ENCODE measurements at regions not wholly inside any gene's neighbourhood (a gene's known extent, or its start where the extent isn't known, plus 50 kb on each side); places are given as distances from the start of the nearest gene placed in this dataset.

- TF ChIP-seq POLR2AphosphoS5 (IDR thresholded peaks at IDR 0.05; ENCODE audit: low read depth, low read length) (no peak), SIN3A (IDR thresholded peaks at IDR 0.05; ENCODE audit: borderline replicate concordance, insufficient read depth, low read length) (no peak), FOXP2 (optimal IDR thresholded peaks at IDR 0.05; ENCODE audit: borderline replicate concordance, extremely low read depth, extremely low read length, insufficient read depth) (no peak), TAF1 (IDR thresholded peaks at IDR 0.05; ENCODE audit: borderline replicate concordance, insufficient read depth, low read length) (no peak)
Measured at GRCh38 chr5:56759521-56760216, 55.7 kb upstream of the MAP3K1 start.

- TF ChIP-seq SIN3A (IDR thresholded peaks at IDR 0.05; ENCODE audit: borderline replicate concordance, insufficient read depth, low read length) = no peak
- TF ChIP-seq POLR2AphosphoS5 (IDR thresholded peaks at IDR 0.05; ENCODE audit: low read depth, low read length) = no peak
- TF ChIP-seq REST (IDR thresholded peaks at IDR 0.05; ENCODE audit: insufficient read depth in 1 of 2, low read depth in 2 of 2, low read length in 2 of 2) = no peak
- TF ChIP-seq FOXP2 (optimal IDR thresholded peaks at IDR 0.05; ENCODE audit: borderline replicate concordance, extremely low read depth, extremely low read length, insufficient read depth) = no peak
- TF ChIP-seq TAF1 (IDR thresholded peaks at IDR 0.05; ENCODE audit: borderline replicate concordance, insufficient read depth, low read length) = no peak
Measured at GRCh38 chr5:56757077-56757476, 58.3 kb upstream of the MAP3K1 start.

GRCh38 chr5:56755036-56755555, 60.3 kb upstream of the MAP3K1 start:
- TF ChIP-seq REST (IDR thresholded peaks at IDR 0.05; ENCODE audit: insufficient read depth in 1 of 2, low read depth in 2 of 2, low read length in 2 of 2) = no peak
- TF ChIP-seq FOXP2 (optimal IDR thresholded peaks at IDR 0.05; ENCODE audit: borderline replicate concordance, extremely low read depth, extremely low read length, insufficient read depth) = no peak
- no peak for TF ChIP-seq SIN3A (IDR thresholded peaks at IDR 0.05; ENCODE audit: borderline replicate concordance, insufficient read depth, low read length)
- TF ChIP-seq POLR2AphosphoS5 (IDR thresholded peaks at IDR 0.05; ENCODE audit: low read depth, low read length) = no peak
- no peak for TF ChIP-seq TAF1 (IDR thresholded peaks at IDR 0.05; ENCODE audit: borderline replicate concordance, insufficient read depth, low read length)

GRCh38 chr5:56751572-56752313, 63.6 kb upstream of the MAP3K1 start:
- no peak for TF ChIP-seq FOXP2 (optimal IDR thresholded peaks at IDR 0.05; ENCODE audit: borderline replicate concordance, extremely low read depth, extremely low read length, insufficient read depth)

GRCh38 chr5:56749842-56750241, 65.5 kb upstream of the MAP3K1 start:
- TF ChIP-seq FOXP2 (optimal IDR thresholded peaks at IDR 0.05; ENCODE audit: borderline replicate concordance, extremely low read depth, extremely low read length, insufficient read depth) = no peak
- TF ChIP-seq POLR2AphosphoS5 (IDR thresholded peaks at IDR 0.05; ENCODE audit: low read depth, low read length) = no peak
- no peak for TF ChIP-seq SIN3A (IDR thresholded peaks at IDR 0.05; ENCODE audit: borderline replicate concordance, insufficient read depth, low read length)
- TF ChIP-seq REST (IDR thresholded peaks at IDR 0.05; ENCODE audit: insufficient read depth in 1 of 2, low read depth in 2 of 2, low read length in 2 of 2) = no peak
- no peak for TF ChIP-seq TAF1 (IDR thresholded peaks at IDR 0.05; ENCODE audit: borderline replicate concordance, insufficient read depth, low read length)

Data from PFSK-1 (cell line).